Tibial artery (tissue), 4 donors: ENCODE measurements at regions not wholly inside any gene's neighbourhood (a gene's known extent, or its start where the extent isn't known, plus 50 kb on each side); places are given as distances from the start of the nearest gene placed in this dataset.

ENCODE experiments used
- DNase-seq, 2 donors: peaks; one replicate each; pipeline ENCODE4 v3.0.0-alpha.2; 2019
- H3K27ac ChIP-seq, 2 donors: fragments of 200-600 bp; sonication (generic) in 1 of 2; 1 replicate in 1 of 2; 2 replicates in 1 of 2; pipeline ENCODE4 v1.5.1; 2018 to 2019; ENCODE audit warnings: mild to moderate bottlenecking in 1 of 2
- H3K27me3 ChIP-seq, 2 donors: fragments of 200-600 bp; sonication (generic) in 1 of 2; one replicate each; pipeline versions ENCODE4 v1.5.1 to v1.6.0; 2016 to 2019
- H3K36me3 ChIP-seq, 3 donors: fragments of 200-600 bp; sonication (generic) in 2 of 3; one replicate each; pipeline ENCODE4 v1.5.1; 2016 to 2019; ENCODE audit warnings: mild to moderate bottlenecking in 2 of 3
- H3K4me1 ChIP-seq, 4 donors: fragments of 200-600 bp; sonication (generic) in 2 of 4; 1 replicate in 3 of 4; 2 replicates in 1 of 4; pipeline ENCODE4 v1.5.1; 2016 to 2019
- H3K4me3 ChIP-seq, 2 donors: fragments of 200-600 bp; sonication (generic) in 1 of 2; 1 replicate in 1 of 2; 2 replicates in 1 of 2; pipeline ENCODE4 v1.5.1; 2018 to 2019; ENCODE audit warnings: mild to moderate bottlenecking in 2 of 2
- H3K9me3 ChIP-seq, 3 donors: fragments of 200-600 bp; sonication (generic) in 1 of 3; one replicate each; pipeline ENCODE4 v1.5.1; 2016 to 2019
- CTCF ChIP-seq, 2 experiments: fragments of 200-600 bp in 1 of 2; fragments of 450-650 bp in 1 of 2; IDR thresholded peaks; one replicate each; pipeline ENCODE4 v1.5.1; 2017 to 2019; ENCODE audit warnings: antibody characterized with exemption in 2 of 2, mild to moderate bottlenecking in 1 of 2, moderate library complexity in 1 of 2
- intact Hi-C: fragments of 100-400 bp; cut with DNase I; formaldehyde crosslinking; loops from one replicate; pipeline ENCODE4 v1.15.0; 2023; ENCODE audit warnings: low total_unique reads

GRCh38 chr4:110266136-110266535 lies 67.7 kb upstream of the ELOVL6 start:
- no peak for TF ChIP-seq CTCF (IDR thresholded peaks at IDR 0.05)
- H3K36me3 ChIP-seq = no peaks in the 10 kb centered on the region
- no peak overlapping the region for H3K4me3 ChIP-seq
- intact Hi-C loops = no loop called here
- H3K27me3 ChIP-seq = no peaks in the 10 kb centered on the region
- H3K27ac ChIP-seq = no peak overlapping the region
- H3K4me1 ChIP-seq = no peaks in the 10 kb centered on the region
- peaks cover 0 to 8% (median 0%) of the 10 kb centered on the region in 3 donors for H3K9me3 ChIP-seq
- DNase-seq = no peak

DNA sequence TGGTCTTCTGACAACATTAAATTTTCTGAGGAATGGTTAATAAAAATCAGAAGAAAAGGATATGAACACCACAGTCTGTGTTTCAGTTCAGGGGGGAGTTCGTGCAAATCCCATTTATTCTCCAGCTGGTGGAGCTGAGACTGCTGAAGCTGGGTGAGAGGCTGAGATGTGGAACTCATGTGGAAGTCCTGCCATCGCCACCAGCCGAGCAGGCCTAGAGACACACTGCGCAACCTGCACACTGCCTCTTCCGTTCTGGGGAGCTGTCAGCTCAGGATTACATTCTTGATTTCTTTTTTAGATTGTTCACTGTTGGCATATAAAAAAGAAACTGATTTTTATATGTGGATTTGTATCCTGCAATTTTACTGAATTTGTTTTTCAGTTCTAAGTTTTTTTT lies 66.6 kb upstream of the ELOVL6 start:
- Histone ChIP-seq H3K36me3 (no peaks in the 10 kb centered on the region), H3K4me3 (no peak overlapping the region), H3K27me3 (no peaks in the 10 kb centered on the region), H3K9me3 (peaks cover 0 to 8% (median 0%) of the 10 kb centered on the region in 3 donors), H3K4me1 (no peaks in the 10 kb centered on the region), H3K27ac (no peak overlapping the region)
- no peak for DNase-seq
- TF ChIP-seq CTCF (IDR thresholded peaks at IDR 0.05) = no peak
- intact Hi-C loops = no loop called here

GRCh38 chr4:110260299-110260698 lies 61.9 kb upstream of the ELOVL6 start:
- no peaks in the 10 kb centered on the region for H3K4me1 ChIP-seq
- intact Hi-C loops = no loop called here
- H3K4me3 ChIP-seq = no peak overlapping the region
- no peak overlapping the region for H3K27ac ChIP-seq
- H3K27me3 ChIP-seq = no peaks in the 10 kb centered on the region
- no peaks in the 10 kb centered on the region for H3K36me3 ChIP-seq
- peaks cover 0 to 4% (median 0%) of the 10 kb centered on the region in 3 donors for H3K9me3 ChIP-seq
- no peak for TF ChIP-seq CTCF (IDR thresholded peaks at IDR 0.05)
- no peak for DNase-seq

- Histone ChIP-seq H3K27me3 (peaks cover 0 to 2% of the 10 kb centered on the region in 2 donors), H3K27ac (no peak overlapping the region), H3K36me3 (no peaks in the 10 kb centered on the region), H3K4me1 (no peaks in the 10 kb centered on the region), H3K4me3 (no peak overlapping the region), H3K9me3 (no peaks in the 10 kb centered on the region)
- intact Hi-C loops = no loop called here
- TF ChIP-seq CTCF (IDR thresholded peaks at IDR 0.05) = no peak
- DNase-seq = no peak
Measured at GRCh38 chr4:110250023-110250387, 51.6 kb upstream of the ELOVL6 start.

- no peaks in the 10 kb centered on the region for H3K36me3 ChIP-seq
- DNase-seq = no peak
- no peaks in the 10 kb centered on the region for H3K4me1 ChIP-seq
- no peak overlapping the region for H3K4me3 ChIP-seq
- intact Hi-C loops = no loop called here
- no peak overlapping the region for H3K27ac ChIP-seq
- no peaks in the 10 kb centered on the region for H3K9me3 ChIP-seq
- H3K27me3 ChIP-seq = no peaks in the 10 kb centered on the region
- TF ChIP-seq CTCF (IDR thresholded peaks at IDR 0.05) = no peak
Measured at GRCh38 chr4:110248831-110249253, 50.4 kb upstream of the ELOVL6 start.
